SK-N-SH treated with all-trans-retinoic acid at 6 μM for 48 hours (cell line): ENCODE measurements at regions not wholly inside any gene's neighbourhood (a gene's known extent, or its start where the extent isn't known, plus 50 kb on each side); places are given as distances from the start of the nearest gene placed in this dataset.

ENCODE experiments used
- ATAC-seq: fragments of 200-7000 bp; cut with Tn5 transposase; 3 replicates; pipeline ENCODE4 v1.9.1; 2020; ENCODE audit warnings: mild to moderate bottlenecking, moderate library complexity
- BACH2 ChIP-seq: fragments of 250-450 bp; sonication (Bioruptor Pico); IDR thresholded peaks from 2 replicates; pipeline ENCODE4 v1.9.0; 2021; ENCODE audit warnings: mild to moderate bottlenecking, borderline replicate concordance
- CSDC2 ChIP-seq: fragments of 250-450 bp; sonication (Bioruptor Pico); IDR thresholded peaks from 2 replicates; pipeline ENCODE4 v1.5.0; 2020; ENCODE audit warnings: mild to moderate bottlenecking, moderate library complexity
- ESRRG ChIP-seq: fragments of 250-450 bp; sonication (Bioruptor Pico); IDR thresholded peaks from 2 replicates; pipeline ENCODE4 v1.6.1; 2021; ENCODE audit warnings: mild to moderate bottlenecking
- GLIS3 ChIP-seq: fragments of 250-450 bp; sonication (Bioruptor Pico); IDR thresholded peaks from 2 replicates; pipeline ENCODE4 v1.5.0; 2020; ENCODE audit warnings: mild to moderate bottlenecking, moderate library complexity
- ISL1 ChIP-seq: fragments of 250-450 bp; sonication (Bioruptor Pico); IDR thresholded peaks from 2 replicates; pipeline ENCODE4 v2.1.2; 2022; ENCODE audit warnings: mild to moderate bottlenecking, moderate library complexity
- OSR1 ChIP-seq: fragments of 250-450 bp; sonication (Bioruptor Pico); IDR thresholded peaks from 2 replicates; pipeline ENCODE4 v1.8.0; 2022; ENCODE audit warnings: moderate library complexity, mild to moderate bottlenecking, inconsistent platforms
- PPARA ChIP-seq: fragments of 250-450 bp; sonication (Bioruptor Pico); IDR thresholded peaks from 2 replicates; pipeline ENCODE4 v1.5.0; 2020; ENCODE audit warnings: mild to moderate bottlenecking, borderline replicate concordance
- SNAI2 ChIP-seq: fragments of 250-450 bp; sonication (Bioruptor Pico); IDR thresholded peaks from 2 replicates; pipeline ENCODE4 v1.5.0; 2020; ENCODE audit warnings: mild to moderate bottlenecking, moderate library complexity
- TCF4 ChIP-seq: fragments of 250-450 bp; sonication (Bioruptor Pico); IDR thresholded peaks from 2 replicates; pipeline ENCODE4 v1.8.0; 2021; ENCODE audit warnings: mild to moderate bottlenecking, moderate library complexity, borderline replicate concordance
- TOX ChIP-seq: fragments of 250-450 bp; sonication (Bioruptor Pico); IDR thresholded peaks from 2 replicates; pipeline ENCODE4 v1.8.0; 2021; ENCODE audit warnings: mild to moderate bottlenecking, moderate library complexity, borderline replicate concordance
- ZC3H10 ChIP-seq: fragments of 250-450 bp; sonication (Bioruptor Pico); IDR thresholded peaks from 2 replicates; pipeline ENCODE4 v1.5.1; 2021; ENCODE audit warnings: mild to moderate bottlenecking, moderate library complexity
- ZFP30 ChIP-seq: fragments of 450-650 bp; formaldehyde crosslinking; IDR thresholded peaks from 2 replicates; pipeline ENCODE4 v1.5.0; 2022; ENCODE audit warnings: mild to moderate bottlenecking, moderate library complexity
- ZNF565 ChIP-seq: fragments of 450-650 bp; formaldehyde crosslinking; conservative IDR thresholded peaks from 2 replicates; pipeline ENCODE4 v1.5.0; 2020; ENCODE audit warnings: low read depth, mild to moderate bottlenecking, moderate library complexity
- TF ChIP-seq, protein P1 (sequence below): fragments of 250-450 bp; sonication (Bioruptor Pico); IDR thresholded peaks from 2 replicates; pipeline ENCODE4 v1.8.0; 2021; ENCODE audit warnings: low read depth, mild to moderate bottlenecking, moderate library complexity, borderline replicate concordance
- TF ChIP-seq, protein P2 (sequence below): fragments of 250-450 bp; sonication (Bioruptor Pico); IDR thresholded peaks from 2 replicates; pipeline ENCODE4 v1.5.1; 2020; ENCODE audit warnings: low read depth, mild to moderate bottlenecking, moderate library complexity
- TF ChIP-seq, protein P3 (sequence below): fragments of 250-450 bp; sonication (Bioruptor Pico); IDR thresholded peaks from 2 replicates; pipeline ENCODE4 v1.8.0; 2020; ENCODE audit warnings: mild to moderate bottlenecking, moderate library complexity, borderline replicate concordance
- TF ChIP-seq, protein P4 (sequence below): fragments of 250-450 bp; sonication (Bioruptor Pico); IDR thresholded peaks from 2 replicates; pipeline ENCODE4 v1.5.0; 2020; ENCODE audit warnings: mild to moderate bottlenecking, moderate library complexity
- TF ChIP-seq, protein P5 (sequence below): fragments of 250-450 bp; sonication (Bioruptor Pico); IDR thresholded peaks from 2 replicates; pipeline ENCODE4 v1.5.1; 2021; ENCODE audit warnings: mild to moderate bottlenecking, moderate library complexity

DNA sequence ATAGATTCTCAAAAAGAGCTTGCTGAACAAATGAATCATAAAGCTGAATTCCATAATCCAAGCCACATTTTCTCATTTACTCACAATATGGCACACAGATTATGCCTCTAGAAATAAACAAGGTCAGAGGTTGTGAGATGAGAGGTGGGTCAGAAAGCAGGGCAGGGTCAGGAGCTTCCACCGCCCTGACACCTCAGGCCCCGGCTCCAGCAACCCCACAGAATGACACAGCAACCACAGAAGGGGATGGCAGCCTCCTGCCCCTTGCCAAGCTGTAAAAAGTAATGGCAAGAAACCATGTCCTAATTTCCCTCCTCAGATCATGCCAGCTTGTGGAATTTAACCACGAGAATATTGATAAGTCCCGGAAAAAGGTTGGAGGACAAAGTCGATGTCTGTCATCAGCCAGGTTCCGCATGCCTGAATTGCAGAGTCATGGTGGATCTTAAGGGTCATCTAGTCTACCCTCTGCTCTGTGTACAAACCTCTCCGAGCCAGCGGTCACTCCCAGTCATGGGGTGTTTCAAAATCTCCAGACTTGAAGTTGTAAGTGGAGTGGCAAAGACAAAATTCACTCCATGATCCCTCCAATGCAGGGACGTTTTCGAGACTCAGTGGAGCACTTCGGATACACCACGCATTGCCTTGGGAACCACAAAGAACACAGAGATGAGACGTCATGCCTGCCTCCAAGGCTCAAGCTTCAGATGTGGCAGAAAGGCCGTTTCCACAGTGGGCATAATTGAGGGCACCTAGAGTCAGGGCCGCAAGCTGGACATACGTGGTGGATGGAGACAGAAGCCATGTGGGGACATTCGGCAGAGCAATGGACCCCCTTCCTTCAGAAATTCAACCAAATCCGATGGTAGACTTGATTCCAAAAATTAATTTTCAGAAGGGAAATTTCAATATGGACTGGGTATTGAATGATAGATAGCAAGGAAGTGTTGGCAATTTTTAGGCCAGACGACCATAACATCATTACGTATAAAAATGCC is 254.0 kb downstream of the TOMM20 start:
- no peak for ATAC-seq
- TF ChIP-seq BACH2 (CRISPR knock-in tag) (no peak), SNAI2 (CRISPR knock-in tag) (no peak), ESRRG (no peak), CSDC2 (CRISPR knock-in tag) (no peak), ZC3H10 (CRISPR knock-in tag) (no peak), OSR1 (CRISPR knock-in tag) (no peak), ZFP30 (no peak), ISL1 (CRISPR knock-in tag) (no peak), GLIS3 (CRISPR knock-in tag) (no peak), ZNF565 (CRISPR knock-in tag) (no peak), TOX (no peak), TCF4 (no peak), PPARA (CRISPR knock-in tag) (no peak)
- TF ChIP-seq, protein P1, sequence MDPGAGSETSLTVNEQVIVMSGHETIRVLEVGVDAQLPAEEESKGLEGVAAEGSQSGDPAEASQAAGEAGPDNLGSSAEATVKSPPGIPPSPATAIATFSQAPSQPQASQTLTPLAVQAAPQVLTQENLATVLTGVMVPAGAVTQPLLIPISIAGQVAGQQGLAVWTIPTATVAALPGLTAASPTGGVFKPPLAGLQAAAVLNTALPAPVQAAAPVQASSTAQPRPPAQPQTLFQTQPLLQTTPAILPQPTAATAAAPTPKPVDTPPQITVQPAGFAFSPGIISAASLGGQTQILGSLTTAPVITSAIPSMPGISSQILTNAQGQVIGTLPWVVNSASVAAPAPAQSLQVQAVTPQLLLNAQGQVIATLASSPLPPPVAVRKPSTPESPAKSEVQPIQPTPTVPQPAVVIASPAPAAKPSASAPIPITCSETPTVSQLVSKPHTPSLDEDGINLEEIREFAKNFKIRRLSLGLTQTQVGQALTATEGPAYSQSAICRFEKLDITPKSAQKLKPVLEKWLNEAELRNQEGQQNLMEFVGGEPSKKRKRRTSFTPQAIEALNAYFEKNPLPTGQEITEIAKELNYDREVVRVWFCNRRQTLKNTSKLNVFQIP (CRISPR knock-in tag) = no peak
- TF ChIP-seq, protein P2, sequence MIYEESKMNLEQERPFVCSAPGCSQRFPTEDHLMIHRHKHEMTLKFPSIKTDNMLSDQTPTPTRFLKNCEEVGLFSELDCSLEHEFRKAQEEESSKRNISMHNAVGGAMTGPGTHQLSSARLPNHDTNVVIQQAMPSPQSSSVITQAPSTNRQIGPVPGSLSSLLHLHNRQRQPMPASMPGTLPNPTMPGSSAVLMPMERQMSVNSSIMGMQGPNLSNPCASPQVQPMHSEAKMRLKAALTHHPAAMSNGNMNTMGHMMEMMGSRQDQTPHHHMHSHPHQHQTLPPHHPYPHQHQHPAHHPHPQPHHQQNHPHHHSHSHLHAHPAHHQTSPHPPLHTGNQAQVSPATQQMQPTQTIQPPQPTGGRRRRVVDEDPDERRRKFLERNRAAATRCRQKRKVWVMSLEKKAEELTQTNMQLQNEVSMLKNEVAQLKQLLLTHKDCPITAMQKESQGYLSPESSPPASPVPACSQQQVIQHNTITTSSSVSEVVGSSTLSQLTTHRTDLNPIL (CRISPR knock-in tag) = no peak
- TF ChIP-seq, protein P3, sequence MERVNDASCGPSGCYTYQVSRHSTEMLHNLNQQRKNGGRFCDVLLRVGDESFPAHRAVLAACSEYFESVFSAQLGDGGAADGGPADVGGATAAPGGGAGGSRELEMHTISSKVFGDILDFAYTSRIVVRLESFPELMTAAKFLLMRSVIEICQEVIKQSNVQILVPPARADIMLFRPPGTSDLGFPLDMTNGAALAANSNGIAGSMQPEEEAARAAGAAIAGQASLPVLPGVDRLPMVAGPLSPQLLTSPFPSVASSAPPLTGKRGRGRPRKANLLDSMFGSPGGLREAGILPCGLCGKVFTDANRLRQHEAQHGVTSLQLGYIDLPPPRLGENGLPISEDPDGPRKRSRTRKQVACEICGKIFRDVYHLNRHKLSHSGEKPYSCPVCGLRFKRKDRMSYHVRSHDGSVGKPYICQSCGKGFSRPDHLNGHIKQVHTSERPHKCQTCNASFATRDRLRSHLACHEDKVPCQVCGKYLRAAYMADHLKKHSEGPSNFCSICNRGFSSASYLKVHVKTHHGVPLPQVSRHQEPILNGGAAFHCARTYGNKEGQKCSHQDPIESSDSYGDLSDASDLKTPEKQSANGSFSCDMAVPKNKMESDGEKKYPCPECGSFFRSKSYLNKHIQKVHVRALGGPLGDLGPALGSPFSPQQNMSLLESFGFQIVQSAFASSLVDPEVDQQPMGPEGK (CRISPR knock-in tag) = no peak
- TF ChIP-seq, protein P4, sequence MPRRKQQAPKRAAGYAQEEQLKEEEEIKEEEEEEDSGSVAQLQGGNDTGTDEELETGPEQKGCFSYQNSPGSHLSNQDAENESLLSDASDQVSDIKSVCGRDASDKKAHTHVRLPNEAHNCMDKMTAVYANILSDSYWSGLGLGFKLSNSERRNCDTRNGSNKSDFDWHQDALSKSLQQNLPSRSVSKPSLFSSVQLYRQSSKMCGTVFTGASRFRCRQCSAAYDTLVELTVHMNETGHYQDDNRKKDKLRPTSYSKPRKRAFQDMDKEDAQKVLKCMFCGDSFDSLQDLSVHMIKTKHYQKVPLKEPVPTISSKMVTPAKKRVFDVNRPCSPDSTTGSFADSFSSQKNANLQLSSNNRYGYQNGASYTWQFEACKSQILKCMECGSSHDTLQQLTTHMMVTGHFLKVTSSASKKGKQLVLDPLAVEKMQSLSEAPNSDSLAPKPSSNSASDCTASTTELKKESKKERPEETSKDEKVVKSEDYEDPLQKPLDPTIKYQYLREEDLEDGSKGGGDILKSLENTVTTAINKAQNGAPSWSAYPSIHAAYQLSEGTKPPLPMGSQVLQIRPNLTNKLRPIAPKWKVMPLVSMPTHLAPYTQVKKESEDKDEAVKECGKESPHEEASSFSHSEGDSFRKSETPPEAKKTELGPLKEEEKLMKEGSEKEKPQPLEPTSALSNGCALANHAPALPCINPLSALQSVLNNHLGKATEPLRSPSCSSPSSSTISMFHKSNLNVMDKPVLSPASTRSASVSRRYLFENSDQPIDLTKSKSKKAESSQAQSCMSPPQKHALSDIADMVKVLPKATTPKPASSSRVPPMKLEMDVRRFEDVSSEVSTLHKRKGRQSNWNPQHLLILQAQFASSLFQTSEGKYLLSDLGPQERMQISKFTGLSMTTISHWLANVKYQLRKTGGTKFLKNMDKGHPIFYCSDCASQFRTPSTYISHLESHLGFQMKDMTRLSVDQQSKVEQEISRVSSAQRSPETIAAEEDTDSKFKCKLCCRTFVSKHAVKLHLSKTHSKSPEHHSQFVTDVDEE (CRISPR knock-in tag) = no peak
- TF ChIP-seq, protein P5, sequence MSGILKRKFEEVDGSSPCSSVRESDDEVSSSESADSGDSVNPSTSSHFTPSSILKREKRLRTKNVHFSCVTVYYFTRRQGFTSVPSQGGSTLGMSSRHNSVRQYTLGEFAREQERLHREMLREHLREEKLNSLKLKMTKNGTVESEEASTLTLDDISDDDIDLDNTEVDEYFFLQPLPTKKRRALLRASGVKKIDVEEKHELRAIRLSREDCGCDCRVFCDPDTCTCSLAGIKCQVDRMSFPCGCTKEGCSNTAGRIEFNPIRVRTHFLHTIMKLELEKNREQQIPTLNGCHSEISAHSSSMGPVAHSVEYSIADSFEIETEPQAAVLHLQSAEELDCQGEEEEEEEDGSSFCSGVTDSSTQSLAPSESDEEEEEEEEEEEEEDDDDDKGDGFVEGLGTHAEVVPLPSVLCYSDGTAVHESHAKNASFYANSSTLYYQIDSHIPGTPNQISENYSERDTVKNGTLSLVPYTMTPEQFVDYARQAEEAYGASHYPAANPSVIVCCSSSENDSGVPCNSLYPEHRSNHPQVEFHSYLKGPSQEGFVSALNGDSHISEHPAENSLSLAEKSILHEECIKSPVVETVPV (CRISPR knock-in tag) = no peak

DNA sequence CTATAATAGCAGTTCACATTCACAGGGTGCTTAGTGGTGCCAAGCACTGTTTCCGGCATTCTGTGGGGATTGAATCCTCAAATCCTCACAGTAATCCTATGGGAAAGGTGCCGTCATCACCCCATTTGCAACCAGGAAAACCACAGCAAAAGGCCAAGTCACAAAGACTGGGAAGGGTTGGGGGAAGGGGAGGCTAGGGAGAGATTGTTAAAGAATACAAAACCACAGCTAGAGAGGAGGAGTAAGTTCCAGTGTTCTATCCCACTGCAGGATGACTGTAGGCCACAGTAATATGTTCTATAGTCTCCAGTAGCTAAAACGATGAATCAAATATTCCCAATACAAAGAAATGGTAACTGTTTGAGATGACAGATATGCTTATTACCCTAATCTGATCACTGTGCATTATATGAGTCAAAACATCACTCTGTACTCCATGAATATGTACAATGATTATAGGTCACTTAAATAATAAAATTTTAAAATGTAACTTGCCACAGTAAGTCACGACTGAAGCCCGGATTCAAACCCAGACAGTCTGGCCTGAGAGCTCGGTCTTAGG is 256.8 kb downstream of the TOMM20 start:
- TF ChIP-seq, protein P3 (CRISPR knock-in tag) = no peak
- no peak for ATAC-seq
